ENCODE measurements at regions not wholly inside any gene's neighbourhood (a gene's known extent, or its start where the extent isn't known, plus 50 kb on each side); places are given as distances from the start of the nearest gene placed in this dataset.

DNA sequence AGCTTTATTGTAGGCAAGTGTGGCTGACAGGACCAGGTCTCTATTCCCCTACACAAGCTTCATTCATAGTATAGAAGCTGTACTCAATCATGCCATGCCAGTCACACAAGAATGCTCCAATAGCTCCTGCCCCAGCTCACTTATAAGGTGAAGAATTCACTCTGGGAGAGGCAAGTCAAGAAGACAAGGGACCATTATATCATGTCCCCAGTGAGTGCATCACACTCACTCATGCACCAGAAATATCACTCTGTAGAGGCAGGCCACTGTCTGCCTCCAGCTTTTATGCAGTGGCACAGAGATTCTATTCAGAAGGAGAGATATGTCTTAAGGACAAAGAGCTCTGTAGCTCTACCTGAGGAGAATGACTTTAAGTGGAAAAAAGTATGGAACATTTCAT, 263.2 kb downstream of the GJA1 start:
- TF ChIP-seq BCL11A (tag by site-specific recombination; IDR thresholded peaks at IDR 0.05; ENCODE audit: low read depth) (no peak), PRDM1 (tag by site-specific recombination; IDR thresholded peaks at IDR 0.05) (no peak), GLIS2 (tag by site-specific recombination; IDR thresholded peaks at IDR 0.05) (no peak), KLF16 (tag by site-specific recombination; IDR thresholded peaks at IDR 0.05) (no peak)
- TF ChIP-seq, protein P1, sequence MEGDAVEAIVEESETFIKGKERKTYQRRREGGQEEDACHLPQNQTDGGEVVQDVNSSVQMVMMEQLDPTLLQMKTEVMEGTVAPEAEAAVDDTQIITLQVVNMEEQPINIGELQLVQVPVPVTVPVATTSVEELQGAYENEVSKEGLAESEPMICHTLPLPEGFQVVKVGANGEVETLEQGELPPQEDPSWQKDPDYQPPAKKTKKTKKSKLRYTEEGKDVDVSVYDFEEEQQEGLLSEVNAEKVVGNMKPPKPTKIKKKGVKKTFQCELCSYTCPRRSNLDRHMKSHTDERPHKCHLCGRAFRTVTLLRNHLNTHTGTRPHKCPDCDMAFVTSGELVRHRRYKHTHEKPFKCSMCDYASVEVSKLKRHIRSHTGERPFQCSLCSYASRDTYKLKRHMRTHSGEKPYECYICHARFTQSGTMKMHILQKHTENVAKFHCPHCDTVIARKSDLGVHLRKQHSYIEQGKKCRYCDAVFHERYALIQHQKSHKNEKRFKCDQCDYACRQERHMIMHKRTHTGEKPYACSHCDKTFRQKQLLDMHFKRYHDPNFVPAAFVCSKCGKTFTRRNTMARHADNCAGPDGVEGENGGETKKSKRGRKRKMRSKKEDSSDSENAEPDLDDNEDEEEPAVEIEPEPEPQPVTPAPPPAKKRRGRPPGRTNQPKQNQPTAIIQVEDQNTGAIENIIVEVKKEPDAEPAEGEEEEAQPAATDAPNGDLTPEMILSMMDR (tag by site-specific recombination; IDR thresholded peaks at IDR 0.05): no peak
